A204.1 (cell line): ENCODE measurements at regions not wholly inside any gene's neighbourhood (a gene's known extent, or its start where the extent isn't known, plus 50 kb on each side); places are given as distances from the start of the nearest gene placed in this dataset.

Experiments
- FAIRE-seq: peaks from 2 replicates; lab custom pipeline; 2012; peaks lifted over from hg19 to GRCh38; lab: Jason Lieb, UNC

GRCh38 chr12:13288937-13289652 lies 92.6 kb downstream of the EMP1 start:
- FAIRE-seq: no peak

- no peak for FAIRE-seq
These were observed 92.0 kb downstream of the EMP1 start for GRCh38 chr12:13288501-13288900.

- FAIRE-seq: no peak
These were observed 87.3 kb downstream of the EMP1 start for GRCh38 chr12:13283867-13284266.

- no peak for FAIRE-seq
These were observed 86.3 kb downstream of the EMP1 start for GRCh38 chr12:13282861-13283260.

GRCh38 chr12:13278249-13278787 lies 81.8 kb downstream of the EMP1 start:
- FAIRE-seq: no peak

- FAIRE-seq: no peak
These were observed 80.8 kb downstream of the EMP1 start for GRCh38 chr12:13277293-13277692.

GRCh38 chr12:13275241-13276085 lies 78.9 kb downstream of the EMP1 start:
- no peak for FAIRE-seq

GRCh38 chr12:13273850-13274249 lies 77.3 kb downstream of the EMP1 start:
- FAIRE-seq: no peak

- FAIRE-seq: no peak
These were observed 76.6 kb downstream of the EMP1 start for GRCh38 chr12:13273097-13273496.

- no peak for FAIRE-seq
These were observed 74.3 kb downstream of the EMP1 start for GRCh38 chr12:13270817-13271216.
